H1 (cell line): ENCODE measurements at regions not wholly inside any gene's neighbourhood (a gene's known extent, or its start where the extent isn't known, plus 50 kb on each side); places are given as distances from the start of the nearest gene placed in this dataset.

Experiments used
- CTCF ChIA-PET: fragments of 300-600 bp; sonication (Branson Sonifier 250); formaldehyde crosslinking; loops from one replicate; lab custom pipeline; 2021; ENCODE audit not compliant: partially characterized antibody; lab: Charles Lee
- POLR2A ChIA-PET: fragments of 300-600 bp; sonication (Branson Sonifier 250); formaldehyde crosslinking; loops from one replicate; lab custom pipeline; 2021; ENCODE audit warnings: inconsistent platforms; ENCODE audit not compliant: partially characterized antibody; lab: Charles Lee
- DNase-seq, 2 experiments: peaks; one replicate each; pipeline versions ENCODE4 v3.0.0 to v3.0.0-alpha.2; 2010 to 2022; ENCODE audit warnings: low spot score in 2 of 2, low read depth in 1 of 2, mixed read lengths in 1 of 2
- FAIRE-seq: peaks from 2 replicates; lab custom pipeline; 2011; peaks lifted over from hg19 to GRCh38; lab: Jason Lieb, UNC
- H2AFZ ChIP-seq: 2 replicates; pipeline ENCODE4 v1.8.1; 2012; ENCODE audit warnings: low read length, inconsistent platforms
- H2AK5ac ChIP-seq: 2 replicates; pipeline ENCODE4 v1.6.1; 2013; ENCODE audit warnings: low read depth, low read length
- H2BK120ac ChIP-seq: replicated peaks from 2 replicates; pipeline ENCODE3; 2013; ENCODE audit warnings: low read depth, low read length, inconsistent platforms
- H2BK12ac ChIP-seq: 2 replicates; pipeline ENCODE4 v1.6.1; 2013; ENCODE audit warnings: low read depth, low read length
- H2BK15ac ChIP-seq: 2 replicates; pipeline ENCODE4 v1.6.1; 2013; ENCODE audit warnings: low read length
- H2BK20ac ChIP-seq: 2 replicates; pipeline ENCODE4 v1.6.1; 2013; ENCODE audit warnings: low read length
- H2BK5ac ChIP-seq: 2 replicates; pipeline ENCODE4 v1.6.1; 2013; ENCODE audit warnings: low read depth, low read length
- H3K14ac ChIP-seq: 2 replicates; pipeline ENCODE4 v1.6.1; 2013; ENCODE audit warnings: inconsistent platforms; ENCODE audit not compliant: insufficient read length
- H3K18ac ChIP-seq: 2 replicates; pipeline ENCODE4 v1.6.1; 2013; ENCODE audit warnings: low read length; ENCODE audit errors: extremely low read depth
- H3K23ac ChIP-seq: 2 replicates; pipeline ENCODE4 v1.6.1; 2013; ENCODE audit warnings: inconsistent platforms; ENCODE audit not compliant: insufficient read length
- H3K23me2 ChIP-seq: 2 replicates; pipeline ENCODE4 v1.6.1; 2013; ENCODE audit warnings: low read depth, low read length
- H3K27ac ChIP-seq: 2 replicates; pipeline ENCODE4 v1.6.1; 2011; ENCODE audit warnings: low read depth, low read length, inconsistent platforms
- H3K27me3 ChIP-seq, 4 experiments: replicated peaks in 1 of 4; 1 replicate in 1 of 4; 2 replicates in 3 of 4; pipeline versions ENCODE4 v1.6.1 to v1.8.1; 2011 to 2013; ENCODE audit warnings: low read length in 3 of 4, mild to moderate bottlenecking in 3 of 4, inconsistent platforms in 2 of 4, mixed read lengths in 2 of 4, moderate library complexity in 1 of 4; ENCODE audit not compliant: control insufficient read depth in 3 of 4, insufficient read depth in 3 of 4; ENCODE audit errors: extremely low read depth in 1 of 4
- H3K36me3 ChIP-seq, 4 experiments: 2 replicates each; pipeline versions ENCODE4 v1.6.1 to v1.8.1; 2011 to 2013; ENCODE audit warnings: mild to moderate bottlenecking in 4 of 4, low read length in 3 of 4, moderate library complexity in 2 of 4, control low read depth in 1 of 4, inconsistent platforms in 1 of 4; ENCODE audit not compliant: insufficient read depth in 4 of 4, control insufficient read depth in 2 of 4
- H3K4ac ChIP-seq: replicated peaks from 2 replicates; pipeline ENCODE3; 2013; ENCODE audit warnings: low read length, low read depth, mixed read lengths, inconsistent platforms; ENCODE audit not compliant: insufficient read length
- H3K4me1 ChIP-seq, 4 experiments: replicated peaks in 1 of 4; 1 replicate in 1 of 4; 2 replicates in 3 of 4; pipeline versions ENCODE4 v1.6.1 to v1.8.1; 2011 to 2013; ENCODE audit warnings: low read length in 3 of 4, inconsistent platforms in 2 of 4, mixed read lengths in 1 of 4; ENCODE audit not compliant: insufficient read depth in 4 of 4, control insufficient read depth in 3 of 4
- H3K4me2 ChIP-seq, 2 experiments: 2 replicates each; pipeline versions ENCODE4 v1.6.1 to v1.8.1; 2011 to 2013; ENCODE audit warnings: low read depth in 2 of 2, low read length in 2 of 2, control low read depth in 1 of 2, inconsistent platforms in 1 of 2, mild to moderate bottlenecking in 1 of 2; ENCODE audit not compliant: insufficient read depth in 1 of 2
- H3K4me3 ChIP-seq, 4 experiments: fragments of 200-600, 300-600 bp in 1 of 4; sonication (generic), shearing (Covaris generic), sonication (Bioruptor Twin) in 1 of 4; 2 replicates each; pipeline versions ENCODE4 v1.5.1 to v1.8.1; 2011 to 2016; ENCODE audit warnings: low read length in 4 of 4, low read depth in 3 of 4, control low read depth in 2 of 4, inconsistent platforms in 2 of 4, mild to moderate bottlenecking in 2 of 4, mixed read lengths in 1 of 4, moderate library complexity in 1 of 4; ENCODE audit not compliant: insufficient read depth in 2 of 4; ENCODE audit errors: extremely low read depth in 1 of 4
- H3K56ac ChIP-seq: replicated peaks from 2 replicates; pipeline ENCODE3; 2013; ENCODE audit warnings: low read depth, mild to moderate bottlenecking, mixed read lengths, low read length, inconsistent platforms; ENCODE audit not compliant: insufficient read length
- H3K79me1 ChIP-seq: 2 replicates; pipeline ENCODE4 v1.6.1; 2013; ENCODE audit warnings: low read depth, low read length, control low read depth
- H3K79me2 ChIP-seq, 2 experiments: 2 replicates each; pipeline versions ENCODE4 v1.6.1 to v1.8.1; 2012 to 2013; ENCODE audit warnings: low read length in 2 of 2, mild to moderate bottlenecking in 2 of 2, inconsistent platforms in 1 of 2; ENCODE audit not compliant: insufficient read depth in 2 of 2, control insufficient read depth in 1 of 2
- H3K9ac ChIP-seq, 4 experiments: replicated peaks in 1 of 4; 1 replicate in 1 of 4; 2 replicates in 3 of 4; pipeline versions ENCODE4 v1.6.1 to v1.8.1; 2011 to 2013; ENCODE audit warnings: low read depth in 3 of 4, low read length in 3 of 4, control low read depth in 2 of 4, mild to moderate bottlenecking in 2 of 4, moderate library complexity in 2 of 4, inconsistent platforms in 1 of 4; ENCODE audit errors: extremely low read depth in 1 of 4
- H3K9me3 ChIP-seq, 2 experiments: 2 replicates each; pipeline versions ENCODE4 v1.6.1 to v1.8.1; 2012 to 2013; ENCODE audit warnings: mild to moderate bottlenecking in 2 of 2, moderate library complexity in 2 of 2, control low read depth in 1 of 2, inconsistent platforms in 1 of 2, low read depth in 1 of 2, low read length in 1 of 2, mixed read lengths in 1 of 2; ENCODE audit not compliant: insufficient read depth in 2 of 2
- H4K20me1 ChIP-seq, 2 experiments: replicated peaks in 1 of 2; 2 replicates each; pipeline versions ENCODE3 to v1.8.1; 2011 to 2013; ENCODE audit warnings: inconsistent platforms in 2 of 2, low read length in 2 of 2, mild to moderate bottlenecking in 1 of 2; ENCODE audit not compliant: insufficient read depth in 2 of 2, control insufficient read depth in 1 of 2
- H4K5ac ChIP-seq: 2 replicates; pipeline ENCODE4 v1.6.1; 2013; ENCODE audit warnings: low read length, low read depth, mixed read lengths, inconsistent platforms; ENCODE audit not compliant: insufficient read length
- H4K8ac ChIP-seq: 2 replicates; pipeline ENCODE4 v1.8.0; 2013; ENCODE audit warnings: mild to moderate bottlenecking, moderate library complexity, low read length, inconsistent platforms; ENCODE audit not compliant: insufficient read depth; ENCODE audit errors: extremely low read depth
- H4K91ac ChIP-seq: replicated peaks from 2 replicates; pipeline ENCODE3; 2013; ENCODE audit warnings: low read length, mixed read lengths, inconsistent platforms; ENCODE audit not compliant: insufficient read length
- ATF2 ChIP-seq: IDR thresholded peaks from 2 replicates; pipeline ENCODE4 v1.6.1; 2012; ENCODE audit warnings: low read length, inconsistent platforms
- CHD1 ChIP-seq: IDR thresholded peaks from 2 replicates; pipeline ENCODE4 v1.6.1; 2012; ENCODE audit warnings: low read depth, low read length, improper control_type of control experiment
- CREB1 ChIP-seq: IDR thresholded peaks from 2 replicates; pipeline ENCODE4 v1.6.1; 2012; ENCODE audit warnings: inconsistent platforms
- EZH2 ChIP-seq: fragments of 200-600 bp; sonication (generic); IDR thresholded peaks from 2 replicates; pipeline ENCODE4 v1.7.1; 2012; ENCODE audit warnings: low read depth, mild to moderate bottlenecking, moderate library complexity, low read length, inconsistent platforms; ENCODE audit not compliant: severe bottlenecking
- FOSL1 ChIP-seq: IDR thresholded peaks from 2 replicates; pipeline ENCODE4 v1.6.1; 2011; ENCODE audit warnings: mild to moderate bottlenecking, low read depth, low read length, moderate library complexity; ENCODE audit not compliant: insufficient read depth
- GTF2F1 ChIP-seq: IDR thresholded peaks from 2 replicates; pipeline ENCODE4 v1.6.1; 2012; ENCODE audit warnings: low read depth, low read length, improper control_type of control experiment, borderline replicate concordance
- HDAC6 ChIP-seq: IDR thresholded peaks from one replicate; pipeline ENCODE4 v1.7.1; 2012; ENCODE audit warnings: low read depth, mild to moderate bottlenecking, inconsistent platforms, low read length, moderate library complexity
- POU5F1 ChIP-seq: IDR thresholded peaks from 2 replicates; pipeline ENCODE4 v1.6.1; 2011; ENCODE audit warnings: low read depth, mild to moderate bottlenecking, low read length, moderate library complexity
- RFX5 ChIP-seq: IDR thresholded peaks from 2 replicates; pipeline ENCODE4 v1.6.1; 2011; ENCODE audit warnings: low read depth, low read length, improper control_type of control experiment, borderline replicate concordance
- SAP30 ChIP-seq: fragments of 300-600 bp; sonication (generic); IDR thresholded peaks from 2 replicates; pipeline ENCODE4 v1.7.1; 2012; ENCODE audit warnings: low read length, moderate library complexity, mild to moderate bottlenecking, inconsistent platforms; ENCODE audit not compliant: insufficient read depth, insufficient replicate concordance
- SP1 ChIP-seq: IDR thresholded peaks from 2 replicates; pipeline ENCODE4 v1.6.1; 2011; ENCODE audit warnings: low read depth, low read length
- TAF1 ChIP-seq: IDR thresholded peaks from 2 replicates; pipeline ENCODE4 v1.6.1; 2011; ENCODE audit warnings: mild to moderate bottlenecking, low read depth, low read length

- TF ChIP-seq CREB1, result no peak
- no peak for TF ChIP-seq SAP30
- TF ChIP-seq, all 59 proteins: peak for 0
Observed at GRCh38 chr11:38130976-38131375, 1532.9 kb upstream of the RAG2 start (continued).

- Histone ChIP-seq H3K79me1 (no peaks in the 10 kb centered on the region), H3K36me3 (no peaks in the 10 kb centered on the region; a peak in 1 of 8 replicates), H3K79me2 (no peaks in the 10 kb centered on the region), H4K20me1 (no peaks in the 10 kb centered on the region), H4K8ac (no peak overlapping the region), H3K9me3 (no peaks in the 10 kb centered on the region), H2AK5ac (no peak overlapping the region), H3K4ac (no peak overlapping the region), H3K56ac (no peak overlapping the region), H2BK15ac (no peak overlapping the region), H3K4me3 (peak overlapping the region in 1 of 4 experiments; percentile 11; a peak in 1 of 8 replicates), H3K23ac (no peak overlapping the region), H3K27ac (no peak overlapping the region), H2AFZ (no peak overlapping the region), H3K4me1 (peaks cover 0 to 11% (median 0%) of the 10 kb centered on the region in 4 experiments; a peak in 1 of 7 replicates), H2BK20ac (no peak overlapping the region), H3K9ac (no peak overlapping the region), H2BK5ac (no peak overlapping the region), H2BK12ac (no peak overlapping the region), H4K91ac (no peak overlapping the region), H3K18ac (no peak overlapping the region), H2BK120ac (no peak overlapping the region), H3K4me2 (peak overlapping the region in 1 of 2 experiments; percentile 44; a peak in 1 of 4 replicates), H3K27me3 (no peaks in the 10 kb centered on the region), H3K23me2 (no peaks in the 10 kb centered on the region), H3K14ac (no peak overlapping the region), H4K5ac (no peak overlapping the region)
- TF ChIP-seq SP1 (no peak), GTF2F1 (no peak), TAF1 (no peak), CHD1 (no peak), RFX5 (no peak), FOSL1 (no peak), EZH2 (no peak), POU5F1 (no peak), HDAC6 (no peak), ATF2 (no peak)
- CTCF ChIA-PET, result no interaction called here
- POLR2A ChIA-PET, result no interaction called here
- FAIRE-seq (no peak), DNase-seq (no peak)
Observed at GRCh38 chr11:38130514-38130913, 1532.5 kb upstream of the RAG2 start.
